Fibroblast of mammary gland (primary cell): ENCODE measurements at regions not wholly inside any gene's neighbourhood (a gene's known extent, or its start where the extent isn't known, plus 50 kb on each side); places are given as distances from the start of the nearest gene placed in this dataset.

Experiments used
- DNase-seq: peaks from one replicate; pipeline ENCODE4 v3.0.0-alpha.2; 2010; ENCODE audit warnings: low read depth
- H3K4me3 ChIP-seq: 2 replicates; pipeline ENCODE4 v1.5.1; 2011; ENCODE audit warnings: low read depth, mild to moderate bottlenecking, low read length, moderate library complexity; ENCODE audit not compliant: control insufficient read depth
- TF ChIP-seq, protein P1 (sequence below): conservative IDR thresholded peaks from 2 replicates; pipeline ENCODE4 v1.5.1; 2011; ENCODE audit warnings: low read depth, low read length, inconsistent platforms; ENCODE audit not compliant: control insufficient read depth, insufficient read depth

DNA sequence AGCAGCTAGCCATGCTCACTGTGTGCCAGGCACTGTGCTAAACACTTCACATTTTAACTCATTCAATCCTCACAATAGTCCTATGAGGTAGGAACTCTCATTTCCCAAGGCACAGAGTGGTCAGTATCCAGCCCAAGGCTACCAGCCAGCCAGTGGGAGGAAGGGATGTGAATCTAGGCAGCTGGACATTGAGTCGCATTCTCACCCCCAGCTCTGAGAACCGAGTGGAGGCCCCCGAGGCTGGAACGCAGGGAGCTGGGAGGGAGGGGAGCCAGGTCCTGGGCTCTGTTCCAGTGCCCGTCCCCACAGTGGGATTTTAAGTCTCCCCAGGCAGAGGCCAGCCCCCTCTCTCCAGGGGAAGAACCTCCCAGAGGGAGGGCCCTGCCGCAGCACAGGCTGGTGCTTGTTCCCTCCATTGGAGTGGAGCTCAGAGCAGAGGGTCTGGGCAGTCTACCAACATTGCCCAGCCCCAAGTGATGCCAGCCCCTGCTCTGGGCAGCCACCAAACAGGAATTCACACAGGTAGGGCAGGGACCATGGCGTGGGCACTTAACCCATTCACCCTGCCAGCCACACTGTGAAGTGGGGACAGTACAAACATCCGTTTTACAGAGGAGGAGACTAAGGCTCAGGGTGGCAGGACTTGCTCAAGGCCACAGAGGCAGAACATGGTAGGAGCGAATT is 131.3 kb downstream of the CEBPB start:
- TF ChIP-seq, protein P1, sequence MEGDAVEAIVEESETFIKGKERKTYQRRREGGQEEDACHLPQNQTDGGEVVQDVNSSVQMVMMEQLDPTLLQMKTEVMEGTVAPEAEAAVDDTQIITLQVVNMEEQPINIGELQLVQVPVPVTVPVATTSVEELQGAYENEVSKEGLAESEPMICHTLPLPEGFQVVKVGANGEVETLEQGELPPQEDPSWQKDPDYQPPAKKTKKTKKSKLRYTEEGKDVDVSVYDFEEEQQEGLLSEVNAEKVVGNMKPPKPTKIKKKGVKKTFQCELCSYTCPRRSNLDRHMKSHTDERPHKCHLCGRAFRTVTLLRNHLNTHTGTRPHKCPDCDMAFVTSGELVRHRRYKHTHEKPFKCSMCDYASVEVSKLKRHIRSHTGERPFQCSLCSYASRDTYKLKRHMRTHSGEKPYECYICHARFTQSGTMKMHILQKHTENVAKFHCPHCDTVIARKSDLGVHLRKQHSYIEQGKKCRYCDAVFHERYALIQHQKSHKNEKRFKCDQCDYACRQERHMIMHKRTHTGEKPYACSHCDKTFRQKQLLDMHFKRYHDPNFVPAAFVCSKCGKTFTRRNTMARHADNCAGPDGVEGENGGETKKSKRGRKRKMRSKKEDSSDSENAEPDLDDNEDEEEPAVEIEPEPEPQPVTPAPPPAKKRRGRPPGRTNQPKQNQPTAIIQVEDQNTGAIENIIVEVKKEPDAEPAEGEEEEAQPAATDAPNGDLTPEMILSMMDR: no peak
- peak; percentile 49 for DNase-seq
- H3K4me3 ChIP-seq: no peak overlapping the region

DNA sequence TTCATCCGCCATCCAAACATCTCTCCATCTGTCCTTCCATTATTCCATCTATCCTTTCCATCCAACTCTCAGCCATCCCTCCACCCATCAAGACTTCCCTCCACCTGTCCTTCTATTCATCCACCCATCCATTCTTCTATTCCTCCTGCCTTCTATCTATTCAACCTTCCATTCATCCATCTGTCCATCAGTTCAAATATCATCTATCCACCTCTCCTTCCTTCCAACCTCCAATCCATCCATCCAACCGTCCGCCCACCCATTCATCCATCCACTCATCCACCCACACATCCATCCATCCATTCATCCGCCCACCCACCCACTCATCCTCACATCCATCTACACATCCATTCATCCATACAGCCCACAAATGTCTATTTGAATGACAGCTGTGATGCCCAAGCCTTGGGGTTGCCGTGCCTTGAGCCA is 132.1 kb downstream of the CEBPB start:
- TF ChIP-seq, protein P1: no peak
- H3K4me3 ChIP-seq: no peak overlapping the region
- no peak for DNase-seq

DNA sequence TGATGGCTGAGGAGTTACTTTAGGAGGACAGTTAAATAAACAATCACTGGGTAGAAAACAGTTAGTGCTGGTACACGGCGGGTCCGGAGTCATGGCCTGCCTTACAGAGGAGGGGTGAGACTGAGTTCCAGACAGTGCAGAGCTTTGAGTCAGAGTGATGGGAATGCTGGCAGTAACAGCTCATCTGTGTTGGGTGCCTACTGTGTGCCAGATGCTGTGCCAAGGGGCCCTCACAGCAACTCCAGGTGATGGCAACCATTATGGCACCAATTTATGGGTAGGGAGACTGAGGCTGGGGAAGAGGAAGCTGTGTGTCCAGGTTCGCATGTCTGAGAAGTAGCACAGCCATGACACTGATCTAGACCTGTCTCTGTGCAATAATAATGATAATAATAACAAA is 132.6 kb downstream of the CEBPB start:
- TF ChIP-seq, protein P1: no peak
- H3K4me3 ChIP-seq: no peak overlapping the region
- no peak for DNase-seq

DNA sequence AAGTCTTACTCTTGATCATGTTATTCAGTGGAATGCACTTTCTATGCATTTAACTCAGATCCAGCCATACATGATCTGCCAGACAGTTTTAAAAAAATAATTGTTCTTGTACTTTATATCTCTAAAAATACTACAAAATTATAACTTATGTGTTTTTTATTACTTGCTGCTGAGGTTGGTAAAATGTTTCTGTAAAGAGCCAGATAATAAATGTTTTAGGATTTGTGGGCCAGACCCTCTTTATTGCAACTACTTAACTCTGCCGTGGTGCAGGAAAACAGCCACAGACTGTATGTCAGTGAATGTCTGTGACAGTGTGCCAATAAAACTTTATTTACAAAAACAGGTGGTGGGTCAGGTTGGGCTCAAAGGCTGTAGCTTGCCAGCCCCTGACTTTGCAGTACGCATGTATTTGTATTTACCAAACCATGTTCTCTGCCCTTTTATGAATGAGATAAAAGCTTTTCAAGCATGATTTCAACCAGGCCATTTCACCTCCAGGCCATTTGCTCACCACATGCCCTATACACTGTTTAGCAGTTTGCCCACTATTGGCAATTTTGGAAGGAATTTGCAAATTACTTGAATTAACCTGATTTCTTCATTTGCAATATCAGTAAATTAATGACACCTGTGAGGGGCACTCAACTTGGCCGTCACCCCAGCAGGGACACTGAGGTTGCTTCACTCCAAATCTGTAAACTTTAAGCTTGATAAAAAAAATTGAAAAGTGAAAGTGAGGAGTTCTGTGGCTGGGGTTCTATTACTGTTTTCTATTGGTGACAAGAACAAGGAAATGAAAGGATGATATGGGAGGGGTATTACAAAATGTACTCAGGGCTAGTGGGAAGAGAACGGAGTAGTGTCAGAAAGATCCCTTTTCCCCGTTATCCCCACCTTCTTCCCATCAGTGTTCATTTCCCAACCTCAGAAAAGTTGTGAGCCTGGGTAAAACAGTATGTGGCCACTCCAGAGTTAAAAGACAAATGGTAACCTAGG is 133.4 kb downstream of the CEBPB start:
- DNase-seq: no peak
- TF ChIP-seq, protein P1: no peak
- H3K4me3 ChIP-seq: no peak overlapping the region

DNA sequence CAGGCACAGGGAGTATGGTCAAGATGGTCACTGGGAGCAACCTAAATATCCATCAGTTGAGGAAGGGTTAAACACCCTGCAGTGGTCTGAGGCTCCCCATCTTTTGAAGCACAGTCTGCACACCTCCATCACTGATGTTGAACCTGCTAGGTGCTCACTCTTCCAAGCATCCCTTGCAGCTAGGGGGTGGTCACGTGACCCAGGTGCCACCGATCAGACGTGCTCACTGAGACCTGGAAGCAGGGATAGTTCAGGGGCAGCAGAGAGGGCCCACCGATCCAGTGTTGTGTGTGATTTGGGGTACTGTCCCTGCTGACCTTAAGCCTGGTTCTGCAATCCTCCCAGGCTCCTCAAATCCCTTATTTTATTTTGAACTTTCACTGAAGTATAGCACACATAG is 134.6 kb downstream of the CEBPB start:
- H3K4me3 ChIP-seq: no peak overlapping the region
- TF ChIP-seq, protein P1: no peak
- no peak for DNase-seq

DNA sequence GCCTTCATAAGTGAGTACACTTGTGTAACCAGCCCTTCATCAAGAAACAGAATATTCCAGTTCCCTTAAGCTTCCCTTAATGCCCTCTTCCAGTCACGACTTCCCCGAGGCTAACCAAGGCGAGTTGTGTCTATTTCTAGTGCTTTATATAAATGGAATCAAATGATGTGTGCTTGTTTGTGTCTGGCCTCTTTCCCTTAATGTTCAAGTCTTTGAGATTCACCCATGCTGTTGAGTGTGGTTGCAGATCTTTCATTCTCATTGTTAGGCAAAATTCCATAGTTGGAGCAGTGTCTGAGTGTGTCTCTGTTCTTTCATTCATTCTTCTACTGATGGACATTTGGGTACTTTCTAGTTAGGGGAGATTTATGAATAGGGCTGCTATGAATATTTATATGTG is 135.0 kb downstream of the CEBPB start:
- H3K4me3 ChIP-seq: no peak overlapping the region
- no peak for DNase-seq

More for the DNA sequence above, 135.0 kb downstream of the CEBPB start:
- TF ChIP-seq, protein P1: no peak
